ENCODE measurements at regions not wholly inside any gene's neighbourhood (a gene's known extent, or its start where the extent isn't known, plus 50 kb on each side); places are given as distances from the start of the nearest gene placed in this dataset.

DNA sequence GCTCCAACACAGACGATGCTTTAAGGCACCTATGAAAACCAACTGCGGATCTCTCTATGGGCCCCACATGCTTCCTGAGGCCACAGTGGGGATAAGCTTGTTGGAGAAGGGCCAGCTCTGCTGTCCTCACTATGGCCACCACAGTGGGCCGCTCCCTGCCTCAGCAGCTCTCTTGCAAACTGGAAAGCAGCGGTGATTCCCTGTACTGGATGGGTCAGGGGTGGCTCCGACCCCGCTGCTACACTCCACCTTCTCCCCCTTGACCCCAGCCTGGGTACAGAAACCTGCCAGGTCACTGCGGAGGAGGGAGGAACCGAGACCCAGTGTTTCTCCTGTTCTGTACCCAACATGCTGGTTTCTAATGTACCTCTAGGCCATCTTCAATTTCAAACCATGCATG is 403.9 kb downstream of the CTTN start:
- Histone ChIP-seq H4K20me1 (ENCODE audit: control insufficient read depth, extremely low read depth, insufficient read depth, low read length) (no peaks in the 10 kb centered on the region), H3K4me3 (replicated peaks in 1 of 4; ENCODE audit: control extremely low read depth in 1 of 4, insufficient read depth in 1 of 4, low read depth in 3 of 4, low read length in 4 of 4) (no peak overlapping the region), H3K4me2 (ENCODE audit: extremely low read depth, insufficient read depth, low read length) (no peak overlapping the region), H3K27me3 (ENCODE audit: control insufficient read depth, insufficient read depth, low read length) (no peaks in the 10 kb centered on the region), H3K9me3 (ENCODE audit: control insufficient read depth, insufficient read depth, low read depth, low read length) (no peaks in the 10 kb centered on the region), H3K4me1 (ENCODE audit: control insufficient read depth, extremely low read depth, insufficient read depth, low read length) (no peaks in the 10 kb centered on the region), H3K27ac (ENCODE audit: insufficient read depth, low read length) (no peak overlapping the region), H2AFZ (ENCODE audit: low read length) (no peak overlapping the region), H3K79me2 (ENCODE audit: control insufficient read depth, insufficient read depth, low read length) (no peaks in the 10 kb centered on the region), H3K36me3 (ENCODE audit: control insufficient read depth, insufficient read depth, low read length) (no peaks in the 10 kb centered on the region), H3K9ac (ENCODE audit: insufficient read depth, low read length) (no peak overlapping the region)
- no peak for TF ChIP-seq EZH2 (IDR thresholded peaks at IDR 0.05; ENCODE audit: low read length, missing control alignments)
- TF ChIP-seq, protein P1, sequence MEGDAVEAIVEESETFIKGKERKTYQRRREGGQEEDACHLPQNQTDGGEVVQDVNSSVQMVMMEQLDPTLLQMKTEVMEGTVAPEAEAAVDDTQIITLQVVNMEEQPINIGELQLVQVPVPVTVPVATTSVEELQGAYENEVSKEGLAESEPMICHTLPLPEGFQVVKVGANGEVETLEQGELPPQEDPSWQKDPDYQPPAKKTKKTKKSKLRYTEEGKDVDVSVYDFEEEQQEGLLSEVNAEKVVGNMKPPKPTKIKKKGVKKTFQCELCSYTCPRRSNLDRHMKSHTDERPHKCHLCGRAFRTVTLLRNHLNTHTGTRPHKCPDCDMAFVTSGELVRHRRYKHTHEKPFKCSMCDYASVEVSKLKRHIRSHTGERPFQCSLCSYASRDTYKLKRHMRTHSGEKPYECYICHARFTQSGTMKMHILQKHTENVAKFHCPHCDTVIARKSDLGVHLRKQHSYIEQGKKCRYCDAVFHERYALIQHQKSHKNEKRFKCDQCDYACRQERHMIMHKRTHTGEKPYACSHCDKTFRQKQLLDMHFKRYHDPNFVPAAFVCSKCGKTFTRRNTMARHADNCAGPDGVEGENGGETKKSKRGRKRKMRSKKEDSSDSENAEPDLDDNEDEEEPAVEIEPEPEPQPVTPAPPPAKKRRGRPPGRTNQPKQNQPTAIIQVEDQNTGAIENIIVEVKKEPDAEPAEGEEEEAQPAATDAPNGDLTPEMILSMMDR (conservative IDR thresholded peaks at IDR 0.05 in 1 of 2, IDR thresholded peaks at IDR 0.05 in 1 of 2; ENCODE audit: low read depth in 1 of 2, low read length in 2 of 2) = no peak
- DNase-seq (ENCODE audit: low read depth in 2 of 2) = no peak

DNA sequence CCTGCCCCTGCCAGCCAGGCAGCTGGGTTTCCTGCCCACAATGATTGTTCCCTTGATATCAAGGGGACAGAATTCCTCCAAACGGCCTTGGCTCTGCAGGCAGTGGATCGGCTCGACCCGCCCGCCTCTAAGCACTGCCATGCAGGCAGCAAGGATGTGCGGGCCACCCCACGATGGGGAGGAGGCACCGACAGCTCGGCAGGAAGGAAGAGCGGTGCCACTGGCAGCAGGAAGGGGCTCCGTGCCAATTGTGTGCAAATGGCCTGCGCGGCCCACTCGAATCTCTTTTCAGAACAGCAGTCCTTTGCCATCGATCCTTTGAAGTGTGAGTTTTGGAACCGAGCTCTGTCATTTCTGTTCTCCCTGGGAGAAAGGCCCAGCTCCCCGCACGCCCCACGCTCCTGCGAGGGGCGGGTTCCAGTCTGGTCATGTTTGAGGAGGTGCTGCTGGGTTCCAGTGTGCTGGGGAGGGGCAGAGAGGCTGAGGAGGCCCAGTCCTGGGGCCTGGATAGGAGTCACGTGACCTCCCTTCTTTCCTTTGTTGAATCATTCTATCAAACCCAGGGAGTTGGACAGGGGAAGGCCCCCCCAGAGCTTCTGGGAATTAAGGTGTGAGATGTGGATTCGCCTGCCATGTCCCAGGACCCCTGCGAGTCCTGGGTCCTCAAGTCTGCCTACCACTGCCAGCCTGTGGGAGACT is 406.0 kb downstream of the CTTN start:
- Histone ChIP-seq H3K9ac (ENCODE audit: insufficient read depth, low read length) (no peak overlapping the region), H3K4me3 (replicated peaks in 1 of 4; ENCODE audit: control extremely low read depth in 1 of 4, insufficient read depth in 1 of 4, low read depth in 3 of 4, low read length in 4 of 4) (no peak overlapping the region), H3K27me3 (ENCODE audit: control insufficient read depth, insufficient read depth, low read length) (no peaks in the 10 kb centered on the region), H2AFZ (ENCODE audit: low read length) (no peak overlapping the region), H3K4me1 (ENCODE audit: control insufficient read depth, extremely low read depth, insufficient read depth, low read length) (no peaks in the 10 kb centered on the region), H3K27ac (ENCODE audit: insufficient read depth, low read length) (no peak overlapping the region), H3K36me3 (ENCODE audit: control insufficient read depth, insufficient read depth, low read length) (no peaks in the 10 kb centered on the region), H3K79me2 (ENCODE audit: control insufficient read depth, insufficient read depth, low read length) (no peaks in the 10 kb centered on the region), H3K9me3 (ENCODE audit: control insufficient read depth, insufficient read depth, low read depth, low read length) (no peaks in the 10 kb centered on the region), H4K20me1 (ENCODE audit: control insufficient read depth, extremely low read depth, insufficient read depth, low read length) (no peaks in the 10 kb centered on the region), H3K4me2 (ENCODE audit: extremely low read depth, insufficient read depth, low read length) (no peak overlapping the region)
- no peak for TF ChIP-seq EZH2 (IDR thresholded peaks at IDR 0.05; ENCODE audit: low read length, missing control alignments)
- TF ChIP-seq, protein P1 (conservative IDR thresholded peaks at IDR 0.05 in 1 of 2, IDR thresholded peaks at IDR 0.05 in 1 of 2; ENCODE audit: low read depth in 1 of 2, low read length in 2 of 2) = no peak
- DNase-seq (ENCODE audit: low read depth in 2 of 2) = no peak

DNA sequence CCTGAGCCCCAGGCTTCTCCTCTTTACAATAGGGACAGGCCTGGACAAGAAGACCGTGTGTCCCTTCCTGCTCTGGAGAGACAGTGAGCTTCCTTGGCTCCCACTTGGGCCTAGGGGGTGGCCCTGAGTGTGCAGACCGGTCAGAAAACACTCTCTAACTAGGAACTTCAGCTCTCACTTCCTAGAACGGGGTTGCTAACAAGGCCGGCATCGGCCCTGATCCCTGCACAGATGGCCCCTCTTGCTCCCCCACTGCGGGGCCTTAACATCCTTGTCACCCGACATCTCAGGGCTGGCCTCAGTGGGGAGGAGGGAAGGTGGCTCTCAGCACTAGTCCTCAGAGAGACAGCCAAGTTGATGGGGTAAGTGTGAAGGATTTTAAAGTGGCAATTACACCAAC is 406.9 kb downstream of the CTTN start:
- Histone ChIP-seq H3K9ac (ENCODE audit: insufficient read depth, low read length) (no peak overlapping the region), H2AFZ (ENCODE audit: low read length) (no peak overlapping the region), H3K4me2 (ENCODE audit: extremely low read depth, insufficient read depth, low read length) (no peak overlapping the region), H4K20me1 (ENCODE audit: control insufficient read depth, extremely low read depth, insufficient read depth, low read length) (no peaks in the 10 kb centered on the region), H3K4me3 (replicated peaks in 1 of 4; ENCODE audit: control extremely low read depth in 1 of 4, insufficient read depth in 1 of 4, low read depth in 3 of 4, low read length in 4 of 4) (no peak overlapping the region), H3K9me3 (ENCODE audit: control insufficient read depth, insufficient read depth, low read depth, low read length) (no peaks in the 10 kb centered on the region), H3K4me1 (ENCODE audit: control insufficient read depth, extremely low read depth, insufficient read depth, low read length) (no peaks in the 10 kb centered on the region), H3K79me2 (ENCODE audit: control insufficient read depth, insufficient read depth, low read length) (no peaks in the 10 kb centered on the region), H3K27ac (ENCODE audit: insufficient read depth, low read length) (no peak overlapping the region), H3K27me3 (ENCODE audit: control insufficient read depth, insufficient read depth, low read length) (no peaks in the 10 kb centered on the region), H3K36me3 (ENCODE audit: control insufficient read depth, insufficient read depth, low read length) (no peaks in the 10 kb centered on the region)
- no peak for TF ChIP-seq EZH2 (IDR thresholded peaks at IDR 0.05; ENCODE audit: low read length, missing control alignments)
- TF ChIP-seq, protein P1 (conservative IDR thresholded peaks at IDR 0.05 in 1 of 2, IDR thresholded peaks at IDR 0.05 in 1 of 2; ENCODE audit: low read depth in 1 of 2, low read length in 2 of 2) = no peak
- DNase-seq (ENCODE audit: low read depth in 2 of 2) = no peak
